Putamen (tissue), 1 donor: ENCODE measurements at regions not wholly inside any gene's neighbourhood (a gene's known extent, or its start where the extent isn't known, plus 50 kb on each side); places are given as distances from the start of the nearest gene placed in this dataset.
A peak's percentile ranks its signal among the peaks of the same experiment; 100 is the strongest.
"Not testable (repeated sequence)": the region's sequence is repeated elsewhere in the genome, so short reads cannot be mapped to it uniquely, and the experiment has no call there.

Experiments used
- DNase-seq: peaks from one replicate; pipeline ENCODE4 v3.0.0-alpha.2; 2016; ENCODE audit warnings: low spot score

DNA sequence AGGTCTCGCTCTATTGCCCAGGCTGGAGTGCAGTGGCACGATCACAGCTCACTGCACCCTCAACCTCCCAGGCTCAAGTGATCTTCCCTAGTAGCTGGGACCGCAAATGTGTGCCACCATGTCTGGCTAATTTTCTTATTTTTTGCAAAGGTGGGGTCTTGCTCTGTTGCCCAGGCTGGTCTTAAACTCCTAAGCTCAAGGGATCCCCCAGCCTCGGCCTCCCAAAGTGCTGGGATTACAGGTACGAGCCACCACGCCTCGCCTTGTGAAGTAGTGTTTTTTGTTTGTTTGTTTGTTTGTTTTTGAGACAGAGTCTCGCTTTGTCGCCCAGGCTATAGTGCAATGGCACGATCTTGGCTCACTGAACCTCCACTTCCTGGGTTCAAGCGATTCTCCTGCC lies 125.5 kb downstream of the HAUS1 start:
- DNase-seq = not testable (repeated sequence)

GRCh38 chr18:46236156-46236555 lies 132.0 kb downstream of the HAUS1 start:
- DNase-seq = no peak

DNA sequence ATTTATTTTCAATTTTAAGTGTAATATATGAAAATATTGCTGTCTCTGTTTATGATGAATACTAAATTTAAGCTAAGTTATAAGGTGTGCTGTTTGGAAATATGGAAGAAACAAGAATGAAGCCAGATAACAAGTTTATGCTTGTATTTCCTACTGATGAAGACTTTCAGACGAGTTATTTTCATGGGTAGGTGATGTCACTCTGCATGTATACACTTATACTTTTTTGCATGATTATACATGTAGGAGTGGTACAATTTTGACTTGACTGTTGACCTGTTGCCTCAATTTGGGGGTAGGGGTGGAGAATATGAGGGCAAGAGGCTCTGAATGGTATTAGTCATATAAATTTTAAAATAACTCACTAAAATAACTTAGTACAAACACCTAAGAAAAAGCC lies 133.7 kb downstream of the HAUS1 start:
- DNase-seq = no peak

GRCh38 chr18:46239549-46239948 lies 135.4 kb downstream of the HAUS1 start:
- no peak for DNase-seq

GRCh38 chr18:46239998-46240397 lies 135.8 kb downstream of the HAUS1 start:
- no peak for DNase-seq

DNA sequence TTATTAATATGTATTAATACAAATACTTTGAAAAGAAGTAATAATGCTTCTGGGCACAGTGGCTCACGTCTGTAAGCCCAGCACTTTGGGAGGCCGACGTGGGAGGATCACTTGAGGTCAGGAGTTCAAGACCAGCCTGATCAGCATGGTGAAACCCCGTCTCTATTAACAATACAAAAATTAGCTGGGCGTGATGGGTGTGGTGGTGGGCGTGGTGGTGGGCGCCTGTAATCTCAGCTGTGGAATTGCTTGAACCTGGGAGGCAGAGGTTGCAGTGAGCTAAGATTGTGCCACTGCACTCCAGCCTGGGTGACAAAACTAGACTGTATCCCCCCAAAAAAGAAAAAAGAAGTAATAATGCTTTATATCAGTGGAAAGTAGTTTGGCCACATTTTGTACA lies 137.2 kb downstream of the HAUS1 start:
- DNase-seq = not testable (repeated sequence)

DNA sequence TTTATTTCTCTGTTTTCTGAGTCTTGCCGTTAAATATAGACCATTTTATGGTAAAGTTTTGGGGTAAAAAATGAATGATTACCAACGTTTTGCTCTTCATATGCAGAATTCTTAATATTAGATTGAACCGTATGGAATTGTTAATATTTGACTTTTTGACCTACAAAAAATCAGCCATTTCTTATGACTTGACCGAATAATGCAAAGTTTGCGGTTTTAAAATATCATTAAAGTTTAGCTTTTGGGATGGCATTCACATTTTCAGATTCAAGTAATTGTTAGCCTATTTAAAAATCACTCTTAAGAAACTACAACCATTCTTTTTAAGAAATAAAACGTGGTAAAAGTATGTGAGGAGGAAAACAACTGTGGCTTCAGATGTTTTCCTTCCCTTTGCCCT lies 138.0 kb downstream of the HAUS1 start:
- no peak for DNase-seq

DNA sequence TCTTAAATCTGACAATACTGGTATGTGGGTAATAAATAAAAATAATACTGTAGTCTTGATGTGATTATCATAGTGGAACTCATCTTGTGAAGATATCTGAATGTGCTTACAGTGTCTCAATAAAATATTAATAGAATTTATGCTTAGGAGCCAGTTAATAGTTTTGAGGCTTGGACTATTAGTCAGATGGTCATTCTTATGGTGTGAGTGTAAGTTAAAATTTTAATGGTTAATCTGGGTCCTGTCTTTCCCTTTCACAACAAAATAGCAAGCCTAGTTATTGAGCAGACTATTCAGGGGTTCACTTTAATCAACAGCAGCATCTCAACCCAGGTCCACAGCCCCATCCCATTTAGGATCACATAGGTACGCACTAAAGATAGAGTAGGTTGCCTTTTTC lies 138.9 kb downstream of the HAUS1 start:
- no peak for DNase-seq

GRCh38 chr18:46243673-46244072 lies 139.5 kb downstream of the HAUS1 start:
- DNase-seq = no peak

GRCh38 chr18:46246101-46246500 lies 141.9 kb downstream of the HAUS1 start:
- DNase-seq = no peak

- DNase-seq = no peak
These were observed 143.8 kb downstream of the HAUS1 start for GRCh38 chr18:46247942-46248341.

DNA sequence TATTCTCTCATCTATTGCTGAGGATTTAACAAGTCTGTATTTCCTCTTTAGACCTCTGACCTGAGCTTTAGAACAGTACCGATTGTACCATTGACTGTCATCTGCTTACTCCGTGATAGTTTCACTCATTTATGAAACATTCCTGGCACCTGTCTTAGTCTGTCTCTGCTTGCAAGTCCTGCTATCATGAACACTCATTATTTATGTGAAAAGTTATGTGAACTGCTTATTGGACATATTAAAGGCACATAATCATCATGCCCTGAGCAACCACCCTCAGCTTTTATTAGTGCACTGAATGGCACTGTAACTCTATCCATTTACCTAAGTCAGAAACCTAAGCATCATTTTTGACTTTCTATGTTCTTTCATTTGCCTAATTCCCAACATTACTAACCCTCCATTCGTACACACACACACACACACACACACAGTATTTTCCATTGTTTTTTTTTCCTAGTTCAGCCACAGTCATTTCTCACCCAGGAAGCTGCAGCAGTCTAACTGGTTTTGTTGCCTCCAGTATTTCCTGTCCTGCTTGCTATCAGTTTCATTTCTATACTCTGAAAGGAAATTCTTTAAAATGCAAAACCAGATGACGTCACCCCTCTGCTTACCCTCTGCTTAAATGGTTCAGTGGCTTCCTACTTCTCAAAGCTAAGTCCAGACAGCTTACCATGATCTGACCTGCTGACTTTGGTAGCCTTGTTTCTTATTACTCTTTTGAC lies 146.1 kb downstream of the HAUS1 start:
- DNase-seq = peak; percentile 21

DNA sequence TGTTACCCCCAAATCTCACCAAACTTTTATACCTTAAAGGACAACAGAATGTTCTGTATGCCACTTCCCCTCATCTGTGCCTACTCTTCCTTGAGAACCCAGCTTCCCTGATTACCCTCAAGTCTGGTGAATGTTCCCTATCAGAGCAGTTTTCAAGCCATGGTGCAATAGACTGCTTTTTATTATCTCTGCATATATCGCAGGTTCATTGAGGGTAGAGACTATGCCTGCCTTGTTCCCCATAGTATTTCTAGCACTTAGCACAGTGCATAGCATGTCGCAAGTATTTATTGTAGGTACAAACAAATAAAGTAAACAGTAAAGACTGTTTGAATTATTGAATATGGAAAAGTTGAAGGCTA lies 146.6 kb downstream of the HAUS1 start:
- no peak for DNase-seq

DNA sequence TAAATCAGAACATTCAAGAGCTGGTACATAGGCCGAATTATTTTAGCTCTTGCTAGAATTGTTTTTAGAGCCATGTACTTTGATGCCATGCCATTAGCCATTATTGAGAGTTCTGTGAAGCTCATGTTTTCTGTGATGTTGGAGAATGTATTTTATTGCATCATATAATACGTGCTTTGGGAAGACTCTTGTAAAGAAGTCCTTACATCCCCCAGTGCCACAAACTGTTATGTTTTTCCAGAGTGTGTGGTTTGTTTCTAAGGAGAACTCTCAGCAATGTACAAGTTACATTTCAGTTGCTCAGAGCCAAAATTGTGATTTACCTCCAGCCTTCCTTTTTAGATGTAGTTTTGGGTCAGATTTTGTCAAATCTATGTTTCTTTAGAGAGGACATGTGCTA lies 148.6 kb downstream of the HAUS1 start:
- DNase-seq = no peak

DNA sequence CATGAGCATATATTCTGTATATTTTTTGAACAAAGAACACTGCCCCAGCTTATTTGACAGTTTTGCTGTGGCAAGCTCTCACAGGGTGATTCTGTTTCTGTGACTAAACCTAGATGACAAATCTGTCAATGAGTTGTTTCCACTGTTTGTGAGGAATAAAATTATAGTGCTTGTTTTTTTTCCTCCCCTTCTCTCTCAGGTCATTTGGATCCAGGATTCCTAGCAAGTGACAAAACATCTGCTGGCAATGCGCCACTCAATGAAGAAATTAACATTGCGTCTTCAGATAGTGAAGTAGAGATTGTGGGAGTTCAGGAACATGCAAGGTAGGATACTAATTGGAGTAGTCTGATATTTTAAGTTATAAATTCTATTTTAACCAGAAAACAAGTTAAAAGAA lies 149.3 kb downstream of the HAUS1 start:
- no peak for DNase-seq

GRCh38 chr18:46256078-46256477 lies 151.9 kb downstream of the HAUS1 start:
- DNase-seq = no peak

GRCh38 chr18:46257366-46257765 lies 153.2 kb downstream of the HAUS1 start:
- no peak for DNase-seq

DNA sequence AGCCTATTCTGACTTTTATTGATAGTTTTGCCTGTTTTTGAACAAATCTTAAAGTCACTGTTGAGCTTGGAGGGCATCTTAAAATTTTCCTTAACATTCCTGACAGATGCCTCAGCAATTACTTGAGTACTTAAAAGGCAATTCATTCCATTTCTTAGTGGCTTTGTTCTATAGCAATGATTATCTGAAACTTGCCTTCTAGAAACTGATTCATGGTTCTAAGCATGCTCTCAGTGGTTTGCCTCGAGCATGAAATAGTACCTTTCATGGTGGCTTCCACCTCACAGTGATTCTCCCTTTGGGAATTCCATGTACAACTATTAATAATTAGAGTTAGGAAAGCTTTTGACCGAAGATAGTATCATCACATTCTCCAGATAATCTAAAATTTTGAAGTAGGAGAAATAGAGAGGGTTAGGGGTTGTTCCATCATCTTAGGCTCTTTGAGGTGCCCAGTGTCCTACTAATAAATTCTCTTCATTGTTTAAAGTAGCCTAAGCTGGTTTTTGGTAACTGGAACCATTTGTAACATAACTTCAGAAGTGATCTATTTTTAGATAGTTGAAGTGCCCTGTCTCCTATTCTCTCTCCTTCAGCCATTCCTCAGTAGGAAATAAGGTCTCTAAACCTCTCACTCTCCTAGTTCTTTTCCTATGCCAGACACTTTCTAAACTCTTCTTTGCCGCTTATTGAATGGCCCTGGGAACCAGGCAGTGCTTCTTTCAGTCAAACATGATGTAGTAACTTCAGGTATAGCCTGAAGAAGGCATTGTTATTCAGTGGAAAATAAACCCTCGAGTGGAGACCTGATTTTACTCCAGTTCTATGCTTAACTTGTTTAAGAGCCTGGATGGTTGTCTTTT lies 156.1 kb downstream of the HAUS1 start:
- no peak for DNase-seq

GRCh38 chr18:46260879-46261143 lies 156.6 kb downstream of the HAUS1 start:
- no peak for DNase-seq

- DNase-seq = no peak
These were observed 157.6 kb downstream of the HAUS1 start for GRCh38 chr18:46261799-46262198.

DNA sequence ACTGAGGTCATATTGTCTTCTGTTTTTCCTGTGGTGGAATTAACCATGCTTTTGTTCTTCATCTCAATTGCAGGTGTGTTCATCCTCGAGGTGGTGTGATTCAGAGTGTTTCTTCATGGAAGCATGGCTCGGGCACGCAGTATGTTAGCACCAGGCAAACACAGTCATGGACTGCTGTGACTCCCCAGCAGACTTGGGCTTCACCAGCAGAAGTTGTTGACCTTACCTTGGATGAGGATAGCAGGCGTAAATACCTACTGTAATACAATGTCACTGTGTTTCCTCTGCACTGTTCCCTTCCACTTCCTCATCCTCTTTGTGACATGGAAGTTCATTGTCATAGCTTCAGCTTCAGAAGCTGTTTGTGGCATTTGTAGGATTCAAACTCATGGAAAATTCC lies 158.7 kb downstream of the HAUS1 start:
- no peak for DNase-seq

GRCh38 chr18:46264255-46264654 lies 160.1 kb downstream of the HAUS1 start:
- DNase-seq = no peak

GRCh38 chr18:46265196-46266156 lies 161.3 kb downstream of the HAUS1 start:
- DNase-seq = no peak
